GM03348 (cell line): ENCODE measurements at regions not wholly inside any gene's neighbourhood (a gene's known extent, or its start where the extent isn't known, plus 50 kb on each side); places are given as distances from the start of the nearest gene placed in this dataset.
"Not testable (repeated sequence)": the region's sequence is repeated elsewhere in the genome, so short reads cannot be mapped to it uniquely, and the experiment has no call there.

Experiments used
- DNase-seq: peaks from one replicate; pipeline ENCODE4 v3.0.0; 2012; ENCODE audit warnings: low spot score

DNA sequence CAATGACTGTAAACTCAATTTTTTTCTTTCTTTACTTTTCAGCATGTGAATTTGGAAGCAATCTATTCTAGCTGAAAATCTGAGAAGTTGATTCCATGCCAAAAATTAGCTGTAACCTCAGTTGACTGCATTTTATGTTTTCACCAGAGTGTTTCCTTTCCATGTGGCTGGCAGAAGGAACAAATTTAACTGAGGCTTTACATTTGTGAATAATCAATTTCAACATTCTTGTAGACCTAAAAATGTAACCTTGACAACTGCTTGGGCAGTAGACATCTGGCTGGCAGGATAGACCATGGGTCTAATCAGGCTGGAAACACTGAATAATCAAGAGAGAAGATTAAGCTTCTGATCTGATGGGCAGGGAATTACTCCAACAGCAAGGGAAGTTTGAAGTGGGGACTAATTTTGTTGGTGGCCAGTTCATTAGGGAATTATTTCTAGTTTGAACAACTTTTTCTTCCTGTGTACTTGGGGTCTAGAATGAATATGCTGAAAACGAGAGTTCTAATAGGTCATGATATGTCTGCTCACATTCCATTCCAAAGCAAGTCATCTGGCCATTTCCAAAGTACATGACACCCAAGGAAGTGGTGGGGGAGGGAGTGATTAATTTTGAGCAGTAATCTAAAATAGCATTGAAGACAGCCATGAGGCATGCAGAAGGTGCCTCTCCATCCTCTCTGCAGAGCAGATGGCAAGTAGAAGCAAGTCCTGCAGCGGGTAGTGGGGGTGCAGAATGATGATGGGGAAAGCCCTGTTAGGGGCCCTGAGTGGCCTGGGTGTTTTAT lies 68.2 kb downstream of the ATP23 start:
- no peak for DNase-seq

DNA sequence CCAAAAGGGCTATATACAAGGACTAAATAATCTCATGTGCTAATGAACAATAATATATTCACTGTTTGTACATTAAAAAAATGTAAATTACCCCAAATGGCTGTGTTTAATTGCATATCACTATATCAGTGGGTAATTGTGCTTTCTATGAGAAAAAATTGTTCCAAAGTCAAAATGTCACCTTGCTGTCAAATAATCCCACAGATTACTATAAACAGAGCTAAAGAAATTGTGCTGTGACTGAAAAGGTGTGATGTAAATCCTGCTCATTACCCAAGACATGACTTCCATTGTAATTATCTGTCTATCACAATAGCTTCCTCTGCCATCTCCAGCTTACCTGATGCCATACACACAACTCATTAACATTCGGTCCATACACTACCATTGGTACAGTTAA lies 70.3 kb downstream of the ATP23 start:
- DNase-seq, result no peak

DNA sequence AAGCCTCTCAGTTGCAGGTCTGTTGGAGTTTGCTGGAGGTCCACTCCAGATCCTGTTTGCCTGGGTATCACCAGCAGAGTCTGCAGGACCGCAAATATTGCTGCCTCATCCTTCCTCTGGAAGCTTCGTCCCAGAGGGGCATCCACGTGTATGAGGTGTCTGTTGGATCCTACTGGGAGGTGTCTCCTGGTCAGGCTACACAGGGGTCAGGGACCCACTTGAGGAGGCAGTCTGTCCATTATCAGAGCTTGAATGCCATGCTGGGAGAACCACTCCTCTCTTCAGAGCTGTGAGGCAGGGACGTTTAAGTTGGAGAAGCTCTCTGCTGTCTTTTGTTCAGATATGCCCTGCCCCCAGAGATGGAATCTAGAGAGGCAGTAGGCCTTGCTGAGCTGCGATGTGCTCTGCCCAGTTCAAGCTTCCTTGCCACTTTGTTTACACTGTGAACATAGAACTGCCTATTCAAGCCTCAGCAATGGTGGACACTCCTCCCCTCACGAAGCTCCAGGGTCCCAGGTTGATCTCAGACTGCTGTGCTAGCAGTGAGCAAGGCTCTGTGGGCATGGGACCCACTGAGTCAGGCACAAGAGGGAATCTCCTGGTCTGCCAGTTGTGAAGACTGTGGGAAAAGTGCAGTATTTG lies 81.1 kb downstream of the ATP23 start:
- not testable (repeated sequence) for DNase-seq

DNA sequence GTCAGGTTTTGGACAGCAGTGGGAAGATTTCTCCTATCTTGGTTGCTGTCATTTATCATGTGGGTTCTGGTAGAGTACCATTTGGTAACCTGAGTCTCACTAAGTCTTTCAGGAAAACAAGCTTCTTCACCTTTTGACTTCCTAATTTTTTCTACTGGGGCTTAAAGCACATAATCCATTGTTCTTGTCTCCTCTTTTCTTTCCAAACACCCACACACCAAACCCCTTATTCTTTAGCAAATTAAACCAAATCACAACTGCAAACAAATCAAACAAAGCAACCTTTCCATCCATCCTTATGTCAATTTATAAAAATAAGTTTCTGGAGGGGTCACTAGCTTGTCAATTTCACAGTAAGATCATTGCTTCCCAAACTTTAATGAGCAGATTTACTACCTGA lies 84.1 kb downstream of the ATP23 start:
- no peak for DNase-seq

DNA sequence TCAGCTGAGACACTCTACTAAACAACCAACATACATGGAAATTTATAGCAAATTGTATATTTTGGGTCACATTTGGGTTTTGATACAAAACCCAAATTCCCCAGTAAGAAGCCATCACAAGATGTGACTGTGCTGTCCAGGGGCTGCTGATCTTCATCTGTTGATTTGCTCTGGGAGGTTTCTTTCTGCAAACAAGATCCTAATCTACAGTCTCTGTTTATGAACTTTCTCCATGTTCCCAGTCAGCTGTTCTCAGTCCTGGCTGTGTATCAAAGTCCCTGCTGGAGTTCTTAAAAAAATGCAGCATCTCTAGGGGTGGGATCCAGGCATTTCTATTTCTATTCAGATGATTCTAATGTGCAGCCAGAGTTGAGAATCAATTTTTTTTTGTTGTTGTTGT lies 85.1 kb downstream of the ATP23 start:
- DNase-seq, result no peak

DNA sequence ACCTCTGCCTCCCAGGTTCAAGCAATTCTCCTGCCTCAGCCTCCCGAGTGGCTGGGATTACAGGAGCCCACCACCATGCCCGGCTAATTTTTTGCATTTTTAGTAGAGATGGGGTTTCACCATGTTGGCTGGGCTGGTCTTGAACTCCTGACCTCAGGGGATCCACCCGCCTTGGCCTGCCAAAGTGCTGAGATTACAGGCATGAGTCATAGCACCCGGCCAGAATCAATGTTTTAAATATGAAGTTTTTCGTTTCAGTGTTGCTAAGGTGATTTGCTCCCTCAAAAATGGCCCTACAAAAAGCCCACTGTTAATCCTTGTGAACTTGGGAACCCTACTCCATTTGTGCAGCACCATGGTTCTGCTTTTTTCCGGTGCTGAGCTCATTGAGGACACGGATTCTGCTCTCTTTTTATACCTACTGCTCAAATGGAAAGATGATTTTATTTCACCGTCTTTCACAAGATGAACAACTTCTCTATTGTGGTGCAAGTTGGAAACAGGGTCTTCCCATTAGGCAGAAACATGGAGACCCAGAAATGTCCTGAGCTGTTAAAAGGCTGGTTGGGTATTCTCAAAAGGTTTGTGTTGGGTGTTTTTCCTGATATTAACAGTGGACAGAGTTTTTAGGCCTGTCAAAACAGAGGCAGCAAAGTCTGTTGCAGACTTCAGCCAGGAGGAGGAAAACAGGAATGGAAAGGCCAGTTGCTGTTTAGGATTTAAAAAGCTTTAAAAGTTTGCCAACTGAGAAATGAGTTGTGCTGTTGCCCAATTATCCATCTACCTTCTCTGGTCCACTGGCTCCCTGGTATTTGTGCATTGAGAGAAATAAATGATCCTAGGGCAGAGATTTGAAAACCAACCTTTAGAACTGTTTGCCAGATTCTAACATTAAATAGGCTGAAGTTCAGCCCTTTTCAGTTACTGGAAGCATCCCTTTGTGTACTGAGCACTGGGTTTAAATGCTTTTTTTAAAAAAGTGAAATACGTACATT lies 85.8 kb downstream of the ATP23 start:
- DNase-seq, result no peak

DNA sequence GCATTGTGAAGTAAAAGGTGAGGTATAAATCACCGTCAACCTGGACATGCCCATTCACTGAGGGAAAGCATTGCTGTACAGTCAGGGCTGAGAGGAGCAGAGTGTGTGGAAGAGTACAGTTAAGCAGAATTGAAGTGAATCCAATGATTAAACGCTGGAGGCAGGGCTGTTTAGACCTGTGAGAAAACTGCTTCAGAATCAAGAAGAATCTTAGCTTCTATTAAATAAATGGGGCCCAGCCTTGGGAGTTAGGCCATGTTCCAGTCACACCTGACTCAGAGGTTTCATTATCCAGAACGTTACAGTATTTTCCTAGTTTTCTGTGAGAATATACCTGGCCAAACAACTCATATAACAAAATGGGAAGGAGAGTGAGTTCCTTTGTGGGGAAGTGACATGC lies 86.9 kb downstream of the ATP23 start:
- no peak for DNase-seq

DNA sequence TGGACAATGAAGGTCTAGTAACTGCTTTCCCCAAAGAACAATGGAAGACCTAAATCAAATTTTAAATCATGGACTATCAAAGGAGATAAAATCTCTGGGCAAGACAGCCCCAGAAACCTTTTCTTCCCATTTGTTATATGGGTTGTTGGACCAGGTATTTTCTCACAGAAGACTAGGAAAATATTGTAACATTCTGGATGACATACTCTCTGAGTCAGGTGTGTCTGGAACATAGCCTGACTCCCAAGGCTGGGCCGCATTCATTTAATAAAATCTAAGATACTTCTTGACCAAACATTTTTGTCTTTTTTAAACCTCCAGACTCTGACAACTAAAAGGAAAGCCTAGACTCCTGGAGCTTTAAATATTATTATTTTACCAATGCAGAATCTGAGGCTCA lies 87.9 kb downstream of the ATP23 start:
- no peak for DNase-seq

DNA sequence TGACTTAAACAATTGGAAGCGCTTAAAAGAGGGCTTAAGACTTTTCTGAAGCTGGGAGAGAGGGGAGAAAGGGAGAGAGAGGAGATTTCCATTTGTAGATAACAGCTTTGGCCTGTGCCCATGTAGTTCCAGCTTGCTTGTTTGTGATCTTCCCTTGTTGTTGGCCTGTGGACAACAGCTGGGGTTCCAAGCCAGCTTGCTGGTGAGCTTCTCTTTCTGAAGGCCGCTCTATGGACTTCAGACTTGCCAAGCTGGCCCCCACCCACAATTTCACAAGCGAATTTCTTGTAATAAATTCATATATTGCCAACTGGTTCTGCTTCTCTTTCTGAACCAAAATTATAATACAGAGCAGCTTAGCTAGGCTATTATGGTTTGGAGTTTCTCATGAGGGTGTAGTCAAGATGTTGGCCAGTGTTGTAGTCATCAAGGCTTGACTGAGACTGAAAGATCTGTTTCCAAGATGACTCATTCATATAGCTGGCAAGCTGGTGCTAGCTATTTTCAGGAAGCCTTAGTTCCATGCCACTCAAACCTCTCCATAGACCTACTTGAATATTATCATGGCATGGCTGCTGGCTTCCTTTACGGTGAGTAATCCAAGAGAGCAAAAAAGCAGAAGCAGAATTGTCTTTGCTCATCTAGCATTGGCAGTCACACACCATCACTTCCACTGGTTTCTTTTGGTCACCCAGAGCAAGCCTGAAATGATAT lies 89.4 kb downstream of the ATP23 start:
- peak; percentile 11 for DNase-seq

DNA sequence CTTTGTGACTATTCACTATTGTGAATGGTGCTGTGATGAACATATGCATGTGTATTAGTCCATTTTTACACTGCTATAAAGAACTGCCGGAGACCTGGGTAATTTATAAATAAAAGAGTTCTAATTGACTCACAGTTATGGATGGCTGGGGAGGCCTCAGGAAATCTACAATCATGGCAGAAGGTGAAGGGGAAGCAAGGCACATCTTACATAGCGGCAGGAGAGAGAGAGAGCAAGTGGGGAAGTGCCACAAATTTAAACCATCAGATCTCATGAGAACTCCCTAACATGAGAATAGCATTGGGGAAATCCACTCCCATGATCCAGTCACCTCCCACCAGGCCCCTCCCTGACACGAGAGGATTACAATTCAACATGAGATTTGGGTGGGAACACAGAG lies 90.8 kb downstream of the ATP23 start:
- no peak for DNase-seq

DNA sequence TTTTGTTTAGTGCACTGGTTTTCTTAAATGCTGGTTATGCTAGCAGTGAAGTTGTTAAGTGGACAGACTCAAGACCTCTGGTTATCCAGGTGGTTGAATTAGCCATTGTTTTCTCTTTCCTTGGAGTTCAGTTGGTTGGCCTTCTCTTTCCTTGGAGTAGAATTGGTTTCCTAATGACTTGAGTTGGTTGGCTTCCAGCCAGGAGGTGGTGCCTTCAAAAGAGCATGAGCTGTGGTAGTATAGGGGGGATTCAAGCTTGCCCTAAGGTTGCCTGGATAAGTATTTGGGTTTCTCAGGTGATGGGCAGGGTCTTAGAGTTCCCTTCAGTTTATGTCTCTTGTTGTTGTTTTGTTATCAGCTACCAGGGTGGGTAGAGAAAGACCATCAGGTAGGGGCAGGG lies 92.5 kb downstream of the ATP23 start:
- no peak for DNase-seq

DNA sequence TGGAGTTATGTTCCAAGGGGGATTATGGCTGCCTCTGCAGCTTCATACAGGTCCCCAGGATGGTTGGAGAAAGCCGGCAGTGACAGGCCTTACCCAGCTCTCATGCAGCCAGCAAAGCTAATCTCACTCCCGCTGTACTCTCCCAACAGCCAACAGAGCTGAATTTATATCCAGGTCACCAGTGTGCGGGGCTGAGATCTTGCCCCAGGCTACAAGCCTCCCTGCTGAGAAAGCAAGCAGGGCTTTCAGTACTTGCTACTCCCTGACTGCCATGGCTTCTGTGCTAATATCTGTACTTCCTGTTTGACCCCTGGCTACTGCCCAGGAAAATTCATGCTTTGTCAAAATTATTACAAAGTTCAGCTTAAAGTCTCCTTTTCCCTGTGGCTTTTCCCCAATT lies 92.9 kb downstream of the ATP23 start:
- no peak for DNase-seq

DNA sequence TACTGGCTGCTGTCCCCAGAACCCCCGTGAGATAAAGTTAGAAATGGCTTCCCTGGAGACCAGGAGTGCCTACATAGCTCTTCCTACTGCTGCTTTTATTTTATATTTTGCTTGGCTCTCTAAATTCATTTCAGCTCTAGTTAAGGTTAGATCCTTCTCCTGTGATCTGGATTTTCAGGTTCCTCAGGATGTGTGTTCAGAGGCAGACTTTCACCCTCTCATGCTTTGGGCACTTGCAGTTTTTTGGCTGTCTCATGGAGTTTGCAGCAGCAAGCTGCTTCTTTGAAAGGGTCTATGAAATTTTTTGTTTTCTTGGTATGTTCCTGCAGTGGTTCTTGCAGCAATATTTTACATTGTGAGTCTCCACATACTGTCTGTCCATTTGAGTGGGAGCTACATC lies 93.3 kb downstream of the ATP23 start:
- DNase-seq, result no peak

DNA sequence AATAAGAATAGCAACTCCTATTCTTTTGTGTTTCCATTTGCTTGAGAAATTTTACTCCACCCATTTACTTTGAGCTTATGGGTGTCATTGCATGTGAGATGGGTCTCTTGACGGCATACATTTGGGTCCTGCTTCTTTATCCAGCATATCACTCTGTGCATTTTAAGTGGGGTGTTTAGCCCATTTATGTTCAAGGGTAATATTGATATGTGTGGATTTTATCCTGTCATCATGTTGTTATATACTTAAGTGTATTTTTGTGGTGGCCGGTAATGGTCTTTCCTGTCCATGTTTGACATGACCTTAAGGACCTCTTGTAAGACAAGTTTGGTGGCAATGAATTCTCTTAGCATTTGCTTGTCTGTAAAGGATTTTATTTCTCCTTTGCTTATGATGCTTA lies 100.1 kb downstream of the ATP23 start:
- no peak for DNase-seq

DNA sequence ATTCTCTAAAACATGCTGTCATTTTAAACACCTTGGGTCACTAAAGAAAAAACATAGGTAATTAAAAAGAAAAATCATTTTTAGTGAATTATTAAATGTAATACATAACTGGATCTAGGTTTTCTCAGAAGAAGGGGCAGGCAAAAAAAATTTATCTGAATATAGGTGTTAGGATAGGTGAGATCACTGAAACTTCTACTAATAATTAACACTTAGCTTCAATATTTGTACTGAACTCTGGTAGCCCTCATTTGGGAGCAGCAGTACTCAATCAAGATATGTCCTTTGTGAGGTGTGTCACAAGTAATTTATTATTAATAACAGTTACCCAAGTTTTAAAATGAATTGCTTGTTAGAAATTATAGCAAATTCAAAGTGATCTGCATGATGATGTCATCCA lies 103.6 kb downstream of the ATP23 start:
- DNase-seq, result no peak

DNA sequence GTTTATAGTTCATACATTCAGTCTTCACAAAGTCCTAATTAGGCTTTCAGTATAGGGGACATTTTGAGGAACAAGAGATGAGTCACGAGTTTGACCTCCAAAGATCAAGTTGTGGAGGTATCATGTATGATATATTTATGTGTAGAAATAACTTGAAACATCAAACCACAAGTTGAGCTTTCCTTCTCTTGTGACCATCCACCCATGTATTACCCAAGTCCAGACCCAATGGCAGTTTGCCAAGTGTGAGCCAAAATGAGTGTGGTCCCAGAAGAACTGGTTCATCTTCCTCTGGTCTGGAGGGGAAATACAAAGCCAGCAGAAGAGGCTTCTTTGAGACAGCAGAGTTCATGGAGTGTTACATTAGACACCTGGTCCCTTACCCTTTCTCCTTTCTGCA lies 104.9 kb downstream of the ATP23 start:
- no peak for DNase-seq

DNA sequence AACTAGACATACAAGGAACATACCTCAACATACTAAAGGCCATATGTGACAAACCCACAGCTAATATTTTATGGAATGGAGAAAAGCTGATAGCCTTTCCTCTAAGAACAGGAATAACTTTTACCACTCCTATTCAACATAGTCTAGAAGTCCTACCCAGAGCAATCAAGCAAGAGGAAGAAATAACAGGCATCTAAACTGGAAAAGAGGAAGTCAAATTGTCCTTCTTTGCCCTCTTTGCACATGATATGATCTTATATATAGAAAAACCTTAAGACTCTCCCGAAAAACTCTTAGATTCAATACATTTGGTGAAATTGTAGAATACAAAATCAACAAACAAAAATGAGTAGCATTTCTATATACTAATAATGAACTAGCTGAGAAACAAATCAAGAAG lies 110.0 kb downstream of the ATP23 start:
- no peak for DNase-seq

DNA sequence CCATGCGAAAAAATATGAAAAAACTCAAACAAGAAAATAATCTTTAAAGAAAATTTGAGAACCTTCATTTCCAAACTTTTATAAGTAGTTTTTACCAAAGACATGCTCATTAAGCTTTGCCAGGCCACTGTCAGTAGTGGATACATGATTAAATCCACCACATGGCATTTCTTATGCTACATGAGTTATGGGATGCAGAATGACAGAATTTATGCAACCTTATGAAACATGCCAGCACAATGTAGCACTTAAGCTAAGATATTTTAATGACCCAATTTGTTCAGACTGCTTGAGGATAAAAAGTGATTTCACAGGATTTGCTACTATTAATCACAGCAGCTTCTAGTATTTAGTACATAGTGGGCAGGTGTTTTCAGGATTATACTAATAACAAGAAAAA lies 123.3 kb downstream of the ATP23 start:
- DNase-seq, result no peak

DNA sequence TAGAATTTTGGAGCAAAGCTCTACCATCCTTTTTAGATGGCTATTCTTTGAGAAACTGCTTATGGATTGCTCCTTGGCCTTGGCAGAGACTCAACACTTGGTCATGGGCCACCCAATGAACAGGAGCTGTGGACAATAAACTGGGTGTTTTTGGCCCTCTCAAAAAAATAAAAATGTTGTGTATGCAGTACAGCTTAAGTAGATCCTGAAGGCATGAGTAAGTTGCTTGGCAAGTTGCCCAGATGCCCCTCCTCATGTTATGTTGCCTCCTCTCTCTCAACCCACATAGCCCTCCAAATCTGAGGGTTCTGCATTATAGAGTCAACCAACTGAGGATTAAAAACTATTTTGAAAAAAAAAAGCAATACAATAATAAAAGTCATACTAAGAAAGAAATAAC lies 124.9 kb downstream of the ATP23 start:
- DNase-seq, result no peak

DNA sequence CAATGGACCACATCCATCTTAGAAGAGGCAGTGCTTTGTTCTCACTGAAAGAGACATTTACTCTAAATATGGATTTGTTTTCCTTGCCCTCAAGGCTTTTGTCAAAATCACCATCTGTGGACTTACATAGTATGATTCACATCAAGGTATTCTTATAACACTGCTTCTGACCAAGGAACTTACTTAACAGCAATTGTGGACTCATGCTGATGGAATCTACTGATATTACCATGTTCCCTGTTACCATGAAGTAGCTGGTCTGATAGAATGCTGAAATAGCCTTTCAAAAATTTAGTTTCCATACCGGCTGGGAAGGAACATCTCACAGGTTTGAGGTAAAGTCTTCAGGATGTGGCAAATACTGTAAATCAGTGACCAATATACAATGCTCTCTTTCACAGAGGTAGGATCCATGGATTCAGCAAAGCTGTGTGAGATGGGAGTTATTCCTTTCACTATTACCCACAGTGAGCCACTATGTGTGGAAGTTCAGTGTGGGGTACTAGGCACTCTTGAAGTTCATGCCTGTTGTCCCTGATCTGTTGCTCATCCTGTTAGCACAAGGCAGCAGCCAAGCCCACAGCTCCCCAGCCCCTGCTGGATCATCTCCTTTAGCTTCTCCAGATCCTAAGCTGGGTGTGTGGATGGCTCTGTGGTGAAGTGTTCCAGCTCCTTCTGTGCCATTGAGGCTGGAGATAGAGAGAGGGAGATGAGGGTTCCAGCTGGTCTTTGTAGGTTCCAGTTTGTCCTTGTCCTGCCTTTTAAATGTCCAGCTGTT lies 126.4 kb downstream of the ATP23 start:
- no peak for DNase-seq

DNA sequence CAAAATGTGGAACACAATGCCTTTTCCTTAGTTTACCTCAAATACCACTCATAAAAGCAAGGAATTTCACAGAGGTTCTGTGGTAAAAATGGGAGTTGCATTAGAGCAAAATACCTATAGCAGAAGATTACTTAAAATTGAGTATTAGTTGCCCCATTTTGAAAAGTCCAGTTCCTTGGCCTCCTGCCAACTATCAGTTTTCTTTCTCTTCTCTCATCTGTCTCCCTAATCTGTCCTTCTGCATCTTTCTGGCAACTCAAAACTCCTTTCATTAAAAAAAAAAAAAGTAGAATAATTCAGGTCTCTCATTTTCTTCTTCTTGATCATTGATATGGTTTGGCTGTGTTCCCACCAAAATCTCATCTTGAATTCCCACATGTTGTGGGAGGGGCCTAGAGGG lies 127.3 kb downstream of the ATP23 start:
- DNase-seq, result no peak
